Effector CD4-positive, alpha-beta T cell (primary cell): ENCODE measurements at regions not wholly inside any gene's neighbourhood (a gene's known extent, or its start where the extent isn't known, plus 50 kb on each side); places are given as distances from the start of the nearest gene placed in this dataset.
"Not testable (repeated sequence)": the region's sequence is repeated elsewhere in the genome, so short reads cannot be mapped to it uniquely, and the experiment has no call there.

Source experiments
- DNase-seq: peaks from one replicate; pipeline ENCODE4 v3.0.0-alpha.2; 2020

- DNase-seq: not testable (repeated sequence)
Observed at GRCh38 chrX:79026742-79027141, 81.6 kb downstream of the P2RY10 start.

GRCh38 chrX:79035421-79035820, 90.2 kb downstream of the P2RY10 start:
- DNase-seq: no peak

- DNase-seq: no peak
Observed at GRCh38 chrX:79036157-79036880, 91.1 kb downstream of the P2RY10 start.

GRCh38 chrX:79065696-79066095, 78.8 kb upstream of the GPR174 start:
- DNase-seq: no peak

GRCh38 chrX:79078114-79078513, 66.4 kb upstream of the GPR174 start:
- no peak for DNase-seq

- no peak for DNase-seq
Observed at GRCh38 chrX:79079477-79079876, 65.0 kb upstream of the GPR174 start.

- no peak for DNase-seq
Observed at GRCh38 chrX:79080141-79080540, 64.3 kb upstream of the GPR174 start.

- peak; percentile 22 for DNase-seq
Observed at GRCh38 chrX:79081895-79082512, 62.5 kb upstream of the GPR174 start.

GRCh38 chrX:79082899-79083298, 61.6 kb upstream of the GPR174 start:
- DNase-seq: no peak

GRCh38 chrX:79084923-79085322, 59.6 kb upstream of the GPR174 start:
- no peak for DNase-seq

- no peak for DNase-seq
Observed at GRCh38 chrX:79089896-79090584, 54.4 kb upstream of the GPR174 start.

GRCh38 chrX:79094075-79094832, 50.2 kb upstream of the GPR174 start:
- DNase-seq: no peak
